T-cell (primary cell): ENCODE measurements at regions not wholly inside any gene's neighbourhood (a gene's known extent, or its start where the extent isn't known, plus 50 kb on each side); places are given as distances from the start of the nearest gene placed in this dataset.
"Not testable (repeated sequence)": the region's sequence is repeated elsewhere in the genome, so short reads cannot be mapped to it uniquely, and the experiment has no call there.

Experiments used
- ATAC-seq, 4 experiments: fragments of 200-7000 bp in 3 of 4; fragments of 150-1000 bp in 1 of 4; cut with Tn5 transposase; replicated peaks in 1 of 4; 1 replicate in 3 of 4; 2 replicates in 1 of 4; pipeline ENCODE4 v1.10.0; 2021; ENCODE audit warnings: moderate library complexity in 3 of 4, mild to moderate bottlenecking in 2 of 4, moderate number of reproducible peaks in 1 of 4
- CTCF ChIA-PET, 2 donors: fragments of 300-600 bp; sonication (Branson Sonifier 250); formaldehyde crosslinking; loops; one replicate each; lab custom pipeline; 2022; ENCODE audit warnings: antibody characterized with exemption in 2 of 2; lab: Charles Lee
- POLR2A ChIA-PET, 2 donors: fragments of 300-600 bp; sonication (Branson Sonifier 250); formaldehyde crosslinking; loops; one replicate each; lab custom pipeline; 2022; ENCODE audit warnings: antibody characterized with exemption in 2 of 2; lab: Charles Lee
- DNase-seq, 35 experiments: peaks; one replicate each; pipeline versions ENCODE4 v3.0.0 to v3.0.0-alpha.2; 2013 to 2023
- H3K27ac ChIP-seq: one replicate; pipeline ENCODE4 v1.5.1; 2013; ENCODE audit warnings: low read length
- H3K27me3 ChIP-seq, 2 experiments: replicated peaks in 1 of 2; 1 replicate in 1 of 2; 2 replicates in 1 of 2; pipeline versions ENCODE4 v1.6.1 to v1.7.0; 2013; ENCODE audit warnings: low read length in 1 of 2, mixed read lengths in 1 of 2; ENCODE audit not compliant: control insufficient read depth in 2 of 2, insufficient read depth in 2 of 2; ENCODE audit errors: extremely low read depth in 1 of 2
- H3K36me3 ChIP-seq, 2 donors: 1 replicate in 1 of 2; 2 replicates in 1 of 2; pipeline versions ENCODE4 v1.6.1 to v1.7.0; 2013; ENCODE audit warnings: low read length in 1 of 2; ENCODE audit not compliant: control insufficient read depth in 2 of 2, insufficient read depth in 1 of 2; ENCODE audit errors: extremely low read depth in 1 of 2
- H3K4me1 ChIP-seq, 2 experiments: 1 replicate in 1 of 2; 2 replicates in 1 of 2; pipeline versions ENCODE4 v1.6.1 to v1.7.0; 2013; ENCODE audit warnings: low read length in 2 of 2, mixed read lengths in 1 of 2; ENCODE audit not compliant: insufficient read depth in 2 of 2, control insufficient read depth in 1 of 2; ENCODE audit errors: extremely low read depth in 1 of 2
- H3K4me3 ChIP-seq, 2 donors: 1 replicate in 1 of 2; 2 replicates in 1 of 2; pipeline versions ENCODE4 v1.5.1 to v1.7.0; 2013; ENCODE audit warnings: mild to moderate bottlenecking in 2 of 2, low read length in 1 of 2, moderate library complexity in 1 of 2; ENCODE audit not compliant: control insufficient read depth in 1 of 2; ENCODE audit errors: extremely low read depth in 1 of 2
- H3K9me3 ChIP-seq: 2 replicates; pipeline ENCODE4 v1.7.0; 2013
- H3K27ac Mint-ChIP-seq, 2 donors: one replicate each; pipeline ENCODE4 v1.8.0; 2020 to 2021; ENCODE audit warnings: mild to moderate bottlenecking in 2 of 2, mixed read lengths in 2 of 2
- H3K27me3 Mint-ChIP-seq, 2 donors: one replicate each; pipeline ENCODE4 v1.8.0; 2021 to 2022; ENCODE audit warnings: mixed read lengths in 2 of 2
- H3K36me3 Mint-ChIP-seq: one replicate; pipeline ENCODE4 v1.8.0; 2021; ENCODE audit warnings: mixed read lengths
- H3K4me1 Mint-ChIP-seq, 3 donors: one replicate each; pipeline ENCODE4 v1.8.0; 2020 to 2022; ENCODE audit warnings: mixed read lengths in 3 of 3, mild to moderate bottlenecking in 1 of 3
- H3K4me3 Mint-ChIP-seq, 3 donors: one replicate each; pipeline ENCODE4 v1.8.0; 2020 to 2022; ENCODE audit warnings: mild to moderate bottlenecking in 3 of 3, mixed read lengths in 3 of 3, moderate library complexity in 3 of 3
- H3K9me3 Mint-ChIP-seq, 3 donors: one replicate each; pipeline ENCODE4 v1.8.0; 2020 to 2022; ENCODE audit warnings: mixed read lengths in 3 of 3
- whole genome bisulfite sequencing: methylation state at CpG from one replicate; pipeline ENCODE4 v1.1.5; 2013; ENCODE audit warnings: missing lambda C conversion rate; ENCODE audit not compliant: insufficient coverage; 5-methylcytosine and 5-hydroxymethylcytosine counted together

GRCh38 chr12:9319842-9320173 is 111.6 kb upstream of the PZP start:
- no peak overlapping the region for H3K4me3 ChIP-seq
- Mint-ChIP-seq H3K36me3 (no peaks in the 10 kb centered on the region), H3K27me3 (no peaks in the 10 kb centered on the region), H3K4me1 (peaks cover 0 to 10% (median 7%) of the 10 kb centered on the region in 3 donors), H3K9me3 (no peaks in the 10 kb centered on the region), H3K4me3 (no peak overlapping the region), H3K27ac (no peak overlapping the region)
- POLR2A ChIA-PET, result no interaction called here
- DNase-seq (no peak), ATAC-seq (no peak)
- no peaks in the 10 kb centered on the region for H3K9me3 ChIP-seq
- H3K36me3 ChIP-seq, result no peaks in the 10 kb centered on the region
- no peaks in the 10 kb centered on the region for H3K27me3 ChIP-seq
- peaks cover 2 to 3% of the 10 kb centered on the region in 2 experiments for H3K4me1 ChIP-seq
- no CpG with 5 or more reads among the region's 3 CpGs for WGBS
- CTCF ChIA-PET, result no interaction called here
- H3K27ac ChIP-seq, result no peak overlapping the region

DNA sequence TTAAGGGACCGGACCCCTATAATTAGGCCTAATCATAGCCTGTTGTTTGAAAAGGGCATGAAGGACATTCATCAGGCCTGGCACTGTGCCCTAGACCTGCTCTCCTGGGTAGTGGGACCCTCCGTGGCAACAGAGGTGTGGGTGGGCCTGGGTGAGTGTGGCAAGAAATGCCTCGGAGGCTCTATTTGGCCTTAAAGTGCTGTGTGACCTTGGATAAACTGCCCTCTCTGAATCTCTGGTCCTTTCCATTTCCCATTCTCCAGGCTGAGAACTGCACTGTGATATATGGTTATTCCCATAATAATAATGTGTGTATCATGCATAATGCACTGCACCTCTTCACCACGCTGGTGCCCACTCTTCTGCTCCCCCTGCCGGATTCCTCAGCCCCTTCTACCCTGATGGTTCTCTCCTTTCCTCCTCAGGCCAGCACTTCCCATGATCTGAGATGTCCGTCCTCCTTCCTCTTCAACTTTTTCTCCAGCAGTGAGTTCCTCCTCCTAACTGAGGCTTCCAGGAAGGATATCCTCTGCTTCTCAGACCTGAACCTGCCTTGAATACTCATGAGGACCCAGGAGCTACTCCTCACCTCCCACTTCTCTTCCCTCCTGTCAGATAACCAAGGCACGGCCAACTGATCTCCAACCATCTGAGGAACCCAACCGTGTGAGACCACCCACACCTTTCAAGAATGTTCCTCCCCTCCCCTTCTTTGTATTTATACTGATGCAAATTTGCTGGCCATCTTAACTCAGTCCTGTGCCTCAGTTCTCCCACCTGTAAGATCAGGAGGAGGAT is 111.0 kb upstream of the PZP start:
- ChIA-PET POLR2A (no interaction called here), CTCF (no interaction called here)
- Histone ChIP-seq H3K27ac (no peak overlapping the region), H3K4me3 (no peak overlapping the region), H3K9me3 (no peaks in the 10 kb centered on the region), H3K27me3 (no peaks in the 10 kb centered on the region), H3K36me3 (no peaks in the 10 kb centered on the region), H3K4me1 (peaks cover 2 to 3% of the 10 kb centered on the region in 2 experiments)
- Mint-ChIP-seq H3K4me1 (peaks cover 0 to 10% (median 7%) of the 10 kb centered on the region in 3 donors), H3K4me3 (no peak overlapping the region), H3K27ac (no peak overlapping the region), H3K36me3 (no peaks in the 10 kb centered on the region), H3K9me3 (no peaks in the 10 kb centered on the region), H3K27me3 (no peaks in the 10 kb centered on the region)
- peak in 2 of 35 experiments; percentile 4 to 20 for DNase-seq
- ATAC-seq, result peak; percentile 49 to 60 (median 58)
- 97% methylated on average over 5 of the region's 8 CpGs for WGBS

DNA sequence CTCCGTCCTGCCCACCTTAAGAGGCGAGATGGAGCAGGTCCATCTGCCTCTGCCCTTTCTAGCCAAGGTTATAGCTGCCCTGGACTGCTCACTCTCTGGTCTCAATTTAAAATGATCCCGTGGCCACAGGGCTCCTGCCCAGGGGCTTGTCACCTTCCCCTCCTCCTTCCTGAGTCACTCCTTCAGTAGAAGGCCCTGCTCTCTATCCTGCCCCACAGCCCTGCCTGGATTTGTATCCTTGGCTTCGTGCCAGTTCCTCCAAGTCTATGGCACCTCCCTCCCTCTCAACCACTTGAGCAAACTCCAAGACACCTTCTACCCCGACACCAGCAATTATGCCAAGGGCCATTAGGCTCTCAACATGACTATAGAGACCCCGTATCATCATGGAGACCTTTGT is 105.3 kb upstream of the PZP start:
- ATAC-seq, POLR2A ChIA-PET, H3K27me3 ChIP-seq, H3K27ac ChIP-seq, H3K4me1 ChIP-seq, H3K27me3 Mint-ChIP-seq, H3K27ac Mint-ChIP-seq, H3K9me3 Mint-ChIP-seq, H3K4me3 Mint-ChIP-seq, H3K4me1 Mint-ChIP-seq, H3K4me3 ChIP-seq, DNase-seq, CTCF ChIA-PET, H3K36me3 ChIP-seq, H3K9me3 ChIP-seq, H3K36me3 Mint-ChIP-seq: not testable (repeated sequence)
- WGBS, result 38% methylated on average over 2 of the region's 6 CpGs

DNA sequence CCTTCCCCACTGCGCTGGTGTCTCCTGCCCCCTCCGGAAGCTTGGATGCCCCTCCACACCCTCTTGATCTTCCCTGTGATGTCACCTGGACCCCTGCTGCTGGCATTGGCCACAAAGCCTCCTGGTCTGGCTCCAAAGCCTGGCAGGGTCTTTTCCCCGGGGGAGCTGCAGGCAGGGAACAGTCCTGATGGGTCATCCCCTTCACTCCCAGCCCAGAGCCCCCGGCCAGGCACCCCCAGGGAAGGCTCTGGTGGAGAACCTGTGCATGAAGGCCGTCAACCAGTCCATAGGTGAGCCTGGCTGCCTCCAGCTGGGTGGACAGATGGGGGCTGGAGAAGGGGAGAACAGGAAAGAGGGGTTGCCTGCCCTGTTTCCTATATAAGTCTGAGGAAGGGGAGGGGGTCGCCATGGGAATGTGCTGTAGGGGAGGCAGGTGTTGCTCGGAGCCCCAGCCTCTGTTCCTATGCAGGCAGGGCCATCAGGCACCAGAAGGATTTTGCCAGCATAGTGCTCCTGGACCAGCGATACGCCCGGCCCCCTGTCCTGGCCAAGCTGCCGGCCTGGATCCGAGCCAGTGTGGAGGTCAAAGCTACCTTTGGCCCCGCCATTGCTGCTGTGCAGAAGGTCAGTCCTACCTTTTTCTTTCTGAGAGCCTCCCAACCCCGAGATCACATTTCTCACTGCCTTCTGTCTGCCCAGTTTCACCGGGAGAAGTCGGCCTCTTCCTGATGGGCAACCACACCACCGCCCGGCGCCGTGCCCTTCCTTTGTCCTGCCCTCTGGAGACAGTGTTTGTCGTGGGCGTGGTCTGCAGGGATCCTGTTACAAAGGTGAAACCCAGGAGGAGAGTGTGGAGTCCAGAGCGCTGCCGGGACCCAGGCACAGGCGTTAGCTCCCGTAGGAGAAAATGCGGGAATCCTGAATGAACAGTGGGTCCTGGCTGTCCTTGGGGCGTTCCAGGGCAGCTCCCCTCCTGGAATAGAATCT is 104.5 kb upstream of the PZP start:
- POLR2A ChIA-PET, H3K9me3 ChIP-seq, H3K4me3 Mint-ChIP-seq, CTCF ChIA-PET, H3K36me3 ChIP-seq, H3K27ac ChIP-seq, H3K27me3 Mint-ChIP-seq, H3K27me3 ChIP-seq, H3K4me3 ChIP-seq, H3K27ac Mint-ChIP-seq, H3K4me1 Mint-ChIP-seq, DNase-seq, H3K36me3 Mint-ChIP-seq, ATAC-seq, H3K9me3 Mint-ChIP-seq, H3K4me1 ChIP-seq: not testable (repeated sequence)
- 100% methylated on average over 1 of the region's 28 CpGs for WGBS

- H3K27ac ChIP-seq, H3K4me1 Mint-ChIP-seq, H3K27me3 ChIP-seq, ATAC-seq, H3K27me3 Mint-ChIP-seq, CTCF ChIA-PET, H3K4me3 Mint-ChIP-seq, H3K9me3 ChIP-seq, H3K4me3 ChIP-seq, H3K4me1 ChIP-seq, H3K27ac Mint-ChIP-seq, H3K9me3 Mint-ChIP-seq, H3K36me3 ChIP-seq, POLR2A ChIA-PET, DNase-seq: not testable (repeated sequence)
- WGBS, result 96% methylated on average over 8 of the region's 10 CpGs
- peaks cover 16% of the 10 kb centered on the region for H3K36me3 Mint-ChIP-seq
These were observed 103.3 kb upstream of the PZP start for GRCh38 chr12:9311454-9311853.

GRCh38 chr12:9310645-9311044 is 102.5 kb upstream of the PZP start:
- H3K36me3 Mint-ChIP-seq, result peaks cover 16% of the 10 kb centered on the region
- H3K27ac Mint-ChIP-seq, ATAC-seq, H3K4me3 ChIP-seq, H3K27ac ChIP-seq, H3K9me3 Mint-ChIP-seq, H3K27me3 ChIP-seq, H3K36me3 ChIP-seq, H3K4me1 ChIP-seq, H3K9me3 ChIP-seq, H3K4me1 Mint-ChIP-seq, H3K4me3 Mint-ChIP-seq, POLR2A ChIA-PET, CTCF ChIA-PET, DNase-seq, H3K27me3 Mint-ChIP-seq: not testable (repeated sequence)
- WGBS, result no CpG with 5 or more reads among the region's 7 CpGs
